HEK293T (cell line): ENCODE measurements at regions not wholly inside any gene's neighbourhood (a gene's known extent, or its start where the extent isn't known, plus 50 kb on each side); places are given as distances from the start of the nearest gene placed in this dataset.

Source experiments
- CTCF ChIA-PET: fragments of 350-600 bp; formaldehyde crosslinking; extraction: SDS; loops from one replicate; lab custom pipeline; 2021; ENCODE audit warnings: antibody characterized with exemption, inconsistent platforms; lab: Yijun Ruan, JAX
- POLR2A ChIA-PET: fragments of 350-600 bp; formaldehyde crosslinking; extraction: SDS; loops from one replicate; lab custom pipeline; 2020; ENCODE audit warnings: antibody characterized with exemption, inconsistent platforms; lab: Yijun Ruan, JAX
- DNase-seq: peaks from one replicate; pipeline ENCODE4 v3.0.0; 2012; ENCODE audit warnings: mixed read lengths; ENCODE audit errors: extremely low spot score
- ARNT ChIP-seq: fragments of 450-650 bp; IDR thresholded peaks from 2 replicates; pipeline ENCODE4 v1.6.1; 2017; ENCODE audit warnings: mild to moderate bottlenecking
- BHLHE40 ChIP-seq: fragments of 450-650 bp; IDR thresholded peaks from 2 replicates; pipeline ENCODE4 v1.6.1; 2016; ENCODE audit warnings: mild to moderate bottlenecking, moderate library complexity, borderline replicate concordance
- CTBP1 ChIP-seq: fragments of 450-650 bp; IDR thresholded peaks from 2 replicates; pipeline ENCODE4 v1.6.1; 2016; ENCODE audit warnings: borderline replicate concordance
- ELF4 ChIP-seq: fragments of 450-650 bp; IDR thresholded peaks from 2 replicates; pipeline ENCODE4 v1.6.1; 2017; ENCODE audit warnings: antibody characterized with exemption
- FOXA1 ChIP-seq: fragments of 450-650 bp; IDR thresholded peaks from 2 replicates; pipeline ENCODE4 v1.6.1; 2016; ENCODE audit warnings: mild to moderate bottlenecking
- FOXK2 ChIP-seq: fragments of 450-650 bp; IDR thresholded peaks from 2 replicates; pipeline ENCODE4 v1.6.1; 2016; ENCODE audit warnings: mild to moderate bottlenecking
- FOXM1 ChIP-seq: fragments of 450-650 bp; IDR thresholded peaks from 2 replicates; pipeline ENCODE4 v1.6.1; 2017; ENCODE audit warnings: mild to moderate bottlenecking, borderline replicate concordance
- HDGF ChIP-seq: fragments of 450-650 bp; IDR thresholded peaks from 2 replicates; pipeline ENCODE4 v1.6.1; 2017; ENCODE audit warnings: antibody characterized with exemption, borderline replicate concordance
- L3MBTL2 ChIP-seq: fragments of 450-650 bp; conservative IDR thresholded peaks from 2 replicates; pipeline ENCODE4 v1.6.1; 2016; ENCODE audit warnings: mild to moderate bottlenecking
- LEF1 ChIP-seq: fragments of 450-650 bp; IDR thresholded peaks from 2 replicates; pipeline ENCODE4 v1.6.1; 2017; ENCODE audit warnings: mild to moderate bottlenecking, borderline replicate concordance
- NFRKB ChIP-seq: fragments of 450-650 bp; IDR thresholded peaks from 2 replicates; pipeline ENCODE4 v1.6.1; 2016; ENCODE audit warnings: mild to moderate bottlenecking, moderate library complexity
- PKNOX1 ChIP-seq: fragments of 450-650 bp; IDR thresholded peaks from 2 replicates; pipeline ENCODE4 v1.6.1; 2016
- SP1 ChIP-seq: fragments of 450-650 bp; IDR thresholded peaks from 2 replicates; pipeline ENCODE4 v1.6.1; 2017
- SUZ12 ChIP-seq: fragments of 450-650 bp; IDR thresholded peaks from 2 replicates; pipeline ENCODE4 v1.6.1; 2016; ENCODE audit warnings: mild to moderate bottlenecking
- TARDBP ChIP-seq: fragments of 450-650 bp; IDR thresholded peaks from 2 replicates; pipeline ENCODE4 v1.6.1; 2016
- ZNF384 ChIP-seq: fragments of 450-650 bp; IDR thresholded peaks from 2 replicates; pipeline ENCODE4 v1.6.1; 2016

GRCh38 chr6:74780831-74781230, 425.0 kb downstream of the COL12A1 start:
- TF ChIP-seq PKNOX1 (no peak), CTBP1 (no peak), FOXA1 (no peak), LEF1 (no peak), NFRKB (no peak), SP1 (no peak), FOXK2 (no peak), ARNT (no peak), BHLHE40 (no peak), ZNF384 (no peak), SUZ12 (no peak)
- DNase-seq, result no peak
- CTCF ChIA-PET, result no interaction called here
- POLR2A ChIA-PET, result no interaction called here

- POLR2A ChIA-PET, result no interaction called here
Observed at GRCh38 chr6:74768738-74769137, 437.1 kb downstream of the COL12A1 start.

GRCh38 chr6:74768120-74768519, 437.7 kb downstream of the COL12A1 start:
- DNase-seq, result no peak
- ChIA-PET POLR2A (no interaction called here), CTCF (no interaction called here)
- no peak for TF ChIP-seq L3MBTL2
- no peak for TF ChIP-seq LEF1
- no peak for TF ChIP-seq NFRKB
- no peak for TF ChIP-seq BHLHE40
- no peak for TF ChIP-seq ZNF384
- TF ChIP-seq SUZ12, result no peak
- TF ChIP-seq TARDBP, result no peak
- TF ChIP-seq ELF4, result no peak
- no peak for TF ChIP-seq CTBP1
- no peak for TF ChIP-seq FOXK2
- no peak for TF ChIP-seq FOXA1
- no peak for TF ChIP-seq ARNT
- no peak for TF ChIP-seq SP1
- TF ChIP-seq FOXM1, result no peak
- TF ChIP-seq PKNOX1, result no peak
- no peak for TF ChIP-seq HDGF

More at GRCh38 chr6:74768738-74769137, 437.1 kb downstream of the COL12A1 start:
- DNase-seq, result no peak
- TF ChIP-seq NFRKB (no peak), L3MBTL2 (no peak), TARDBP (no peak), ZNF384 (no peak), FOXM1 (no peak), FOXK2 (no peak), BHLHE40 (no peak), ARNT (no peak), PKNOX1 (no peak), HDGF (no peak), ELF4 (no peak), SP1 (no peak), LEF1 (no peak), FOXA1 (no peak), SUZ12 (no peak), CTBP1 (no peak)
- CTCF ChIA-PET, result no interaction called here

GRCh38 chr6:74765486-74765885, 440.4 kb downstream of the COL12A1 start:
- ChIA-PET CTCF (interaction anchor here (0.6 kb wide), 1 partner anchor 910 kb away, joined by 3 read pairs; no protein-coding TSS in a partner anchor), POLR2A (no interaction called here)
- no peak for DNase-seq
- TF ChIP-seq L3MBTL2 (no peak), ELF4 (no peak), PKNOX1 (no peak), LEF1 (no peak), HDGF (no peak), BHLHE40 (no peak), SP1 (no peak), NFRKB (no peak), FOXA1 (no peak), ZNF384 (no peak), SUZ12 (no peak), CTBP1 (no peak), TARDBP (no peak), ARNT (no peak), FOXK2 (no peak), FOXM1 (no peak)

- TF ChIP-seq SP1 (no peak), LEF1 (no peak)
- CTCF ChIA-PET, result interaction anchor here (0.6 to 0.7 kb wide), 2 partner anchors 446 to 466 kb away, joined by 3 read pairs; no protein-coding TSS in a partner anchor
- no peak for DNase-seq
- POLR2A ChIA-PET, result no interaction called here
Observed at GRCh38 chr6:74764486-74764885, 441.4 kb downstream of the COL12A1 start.

GRCh38 chr6:74762841-74763240, 443.0 kb downstream of the COL12A1 start:
- no peak for DNase-seq
- CTCF ChIA-PET, result no interaction called here
- TF ChIP-seq FOXM1 (no peak), TARDBP (no peak), ELF4 (no peak), ARNT (no peak), CTBP1 (no peak), NFRKB (no peak), FOXA1 (no peak), SP1 (no peak), LEF1 (no peak), FOXK2 (no peak), PKNOX1 (no peak)
- POLR2A ChIA-PET, result no interaction called here
